ENCODE measurements at regions not wholly inside any gene's neighbourhood (a gene's known extent, or its start where the extent isn't known, plus 50 kb on each side); places are given as distances from the start of the nearest gene placed in this dataset.
A peak's percentile ranks its signal among the peaks of the same experiment; 100 is the strongest.

- no peaks in the 10 kb centered on the region for H3K9me3 Mint-ChIP-seq
- H3K36me3 Mint-ChIP-seq (ENCODE audit: low read depth), result no peaks in the 10 kb centered on the region
- no peak overlapping the region for H3K4me3 Mint-ChIP-seq
- H3K27me3 Mint-ChIP-seq, result no peaks in the 10 kb centered on the region
- no peak overlapping the region for H3K27ac Mint-ChIP-seq
- H3K4me1 Mint-ChIP-seq, result peaks cover 50% of the 10 kb centered on the region
- DNase-seq, result no peak
- ATAC-seq, result no peak
These were observed 168.3 kb upstream of the RASA1 start for GRCh38 chr5:87099291-87099839.

- Mint-ChIP-seq H3K27ac (no peak overlapping the region), H3K4me1 (peaks cover 44% of the 10 kb centered on the region), H3K36me3 (ENCODE audit: low read depth) (no peaks in the 10 kb centered on the region), H3K27me3 (no peaks in the 10 kb centered on the region), H3K9me3 (no peaks in the 10 kb centered on the region), H3K4me3 (no peak overlapping the region)
- no peak for ATAC-seq
- no peak for DNase-seq
These were observed 167.7 kb upstream of the RASA1 start for GRCh38 chr5:87099968-87100367.

GRCh38 chr5:87101321-87101720 lies 166.4 kb upstream of the RASA1 start:
- H3K4me3 Mint-ChIP-seq, result no peak overlapping the region

GRCh38 chr5:87102841-87103240 lies 164.8 kb upstream of the RASA1 start:
- DNase-seq (no peak), ATAC-seq (no peak)
- H3K4me3 Mint-ChIP-seq, result no peak overlapping the region
- no peaks in the 10 kb centered on the region for H3K36me3 Mint-ChIP-seq (ENCODE audit: low read depth)
- peaks cover 34% of the 10 kb centered on the region for H3K4me1 Mint-ChIP-seq
- no peak overlapping the region for H3K27ac Mint-ChIP-seq
- peaks cover 8% of the 10 kb centered on the region for H3K9me3 Mint-ChIP-seq
- H3K27me3 Mint-ChIP-seq, result no peaks in the 10 kb centered on the region

More at GRCh38 chr5:87101321-87101720, 166.4 kb upstream of the RASA1 start:
- Mint-ChIP-seq H3K9me3 (peaks cover 8% of the 10 kb centered on the region), H3K4me1 (peaks cover 40% of the 10 kb centered on the region), H3K36me3 (ENCODE audit: low read depth) (no peaks in the 10 kb centered on the region), H3K27ac (no peak overlapping the region), H3K27me3 (no peaks in the 10 kb centered on the region)
- DNase-seq, result no peak
- ATAC-seq, result no peak

- H3K9me3 Mint-ChIP-seq, result peaks cover 8% of the 10 kb centered on the region
- peaks cover 32% of the 10 kb centered on the region for H3K4me1 Mint-ChIP-seq
- H3K4me3 Mint-ChIP-seq, result no peak overlapping the region
- DNase-seq (no peak), ATAC-seq (peak; percentile 84)
- H3K27me3 Mint-ChIP-seq, result no peaks in the 10 kb centered on the region
- H3K36me3 Mint-ChIP-seq (ENCODE audit: low read depth), result no peaks in the 10 kb centered on the region
- H3K27ac Mint-ChIP-seq, result no peak overlapping the region
These were observed 163.9 kb upstream of the RASA1 start for GRCh38 chr5:87103616-87104287.

GRCh38 chr5:87105577-87105976 lies 162.1 kb upstream of the RASA1 start:
- Mint-ChIP-seq H3K27me3 (no peaks in the 10 kb centered on the region), H3K4me1 (peaks cover 27% of the 10 kb centered on the region), H3K36me3 (ENCODE audit: low read depth) (no peaks in the 10 kb centered on the region), H3K27ac (peak overlapping the region; percentile 7), H3K4me3 (no peak overlapping the region), H3K9me3 (peaks cover 8% of the 10 kb centered on the region)
- DNase-seq, result no peak
- ATAC-seq, result no peak

GRCh38 chr5:87109746-87110145 lies 157.9 kb upstream of the RASA1 start:
- Mint-ChIP-seq H3K27ac (no peak overlapping the region), H3K4me1 (peaks cover 16% of the 10 kb centered on the region), H3K9me3 (peaks cover 8% of the 10 kb centered on the region), H3K27me3 (no peaks in the 10 kb centered on the region), H3K4me3 (no peak overlapping the region), H3K36me3 (ENCODE audit: low read depth) (no peaks in the 10 kb centered on the region)
- DNase-seq, result no peak
- ATAC-seq, result no peak

GRCh38 chr5:87110721-87111120 lies 157.0 kb upstream of the RASA1 start:
- Mint-ChIP-seq H3K27ac (no peak overlapping the region), H3K4me3 (no peak overlapping the region), H3K36me3 (ENCODE audit: low read depth) (no peaks in the 10 kb centered on the region), H3K4me1 (peaks cover 16% of the 10 kb centered on the region), H3K9me3 (peaks cover under 1% of the 10 kb centered on the region), H3K27me3 (no peaks in the 10 kb centered on the region)
- DNase-seq (no peak), ATAC-seq (no peak)

GRCh38 chr5:87113861-87114260 lies 153.8 kb upstream of the RASA1 start:
- no peak for ATAC-seq
- DNase-seq, result no peak
- Mint-ChIP-seq H3K4me1 (peaks cover 35% of the 10 kb centered on the region), H3K36me3 (ENCODE audit: low read depth) (no peaks in the 10 kb centered on the region), H3K27ac (no peak overlapping the region), H3K9me3 (no peaks in the 10 kb centered on the region), H3K4me3 (no peak overlapping the region), H3K27me3 (no peaks in the 10 kb centered on the region)

- ATAC-seq (no peak), DNase-seq (no peak)
- no peak overlapping the region for H3K27ac Mint-ChIP-seq
These were observed 153.1 kb upstream of the RASA1 start for GRCh38 chr5:87114631-87115030.

GRCh38 chr5:87115839-87116364 lies 151.8 kb upstream of the RASA1 start:
- ATAC-seq, result no peak
- Mint-ChIP-seq H3K36me3 (ENCODE audit: low read depth) (peaks cover 2% of the 10 kb centered on the region), H3K9me3 (no peaks in the 10 kb centered on the region), H3K27ac (no peak overlapping the region), H3K4me3 (no peak overlapping the region), H3K4me1 (peaks cover 55% of the 10 kb centered on the region), H3K27me3 (no peaks in the 10 kb centered on the region)
- no peak for DNase-seq

More at GRCh38 chr5:87114631-87115030, 153.1 kb upstream of the RASA1 start:
- Mint-ChIP-seq H3K9me3 (no peaks in the 10 kb centered on the region), H3K36me3 (ENCODE audit: low read depth) (peaks cover 2% of the 10 kb centered on the region), H3K27me3 (no peaks in the 10 kb centered on the region), H3K4me1 (peaks cover 42% of the 10 kb centered on the region), H3K4me3 (no peak overlapping the region)

- H3K4me1 Mint-ChIP-seq, result peaks cover 66% of the 10 kb centered on the region
- ATAC-seq (peak; percentile 79), DNase-seq (no peak)
- no peaks in the 10 kb centered on the region for H3K9me3 Mint-ChIP-seq
- H3K27ac Mint-ChIP-seq, result peak overlapping the region; percentile 47
- no peaks in the 10 kb centered on the region for H3K27me3 Mint-ChIP-seq
- no peak overlapping the region for H3K4me3 Mint-ChIP-seq
- peaks cover 2% of the 10 kb centered on the region for H3K36me3 Mint-ChIP-seq (ENCODE audit: low read depth)
These were observed 150.7 kb upstream of the RASA1 start for GRCh38 chr5:87116825-87117512.

GRCh38 chr5:87119588-87119987 lies 148.1 kb upstream of the RASA1 start:
- Mint-ChIP-seq H3K4me1 (peaks cover 68% of the 10 kb centered on the region), H3K36me3 (ENCODE audit: low read depth) (peaks cover 2% of the 10 kb centered on the region), H3K27me3 (no peaks in the 10 kb centered on the region), H3K27ac (peak overlapping the region; percentile 86), H3K4me3 (no peak overlapping the region), H3K9me3 (no peaks in the 10 kb centered on the region)
- DNase-seq (no peak), ATAC-seq (no peak)

- Mint-ChIP-seq H3K27ac (peak overlapping the region; percentile 86), H3K4me3 (peak overlapping the region; percentile 34), H3K36me3 (ENCODE audit: low read depth) (peaks cover 2% of the 10 kb centered on the region), H3K27me3 (no peaks in the 10 kb centered on the region), H3K4me1 (peaks cover 66% of the 10 kb centered on the region), H3K9me3 (no peaks in the 10 kb centered on the region)
- no peak for DNase-seq
- peak; percentile 70 for ATAC-seq
These were observed 147.0 kb upstream of the RASA1 start for GRCh38 chr5:87120518-87121303.
